ENCODE measurements at regions not wholly inside any gene's neighbourhood (a gene's known extent, or its start where the extent isn't known, plus 50 kb on each side); places are given as distances from the start of the nearest gene placed in this dataset.

GRCh38 chr11:87491381-87491780, 453.6 kb downstream of the TMEM135 start:
- Histone ChIP-seq H3K4me2 (ENCODE audit: extremely low read depth, insufficient read depth, low read length) (no peak overlapping the region), H3K36me3 (ENCODE audit: control insufficient read depth, insufficient read depth, low read length) (no peaks in the 10 kb centered on the region), H3K4me3 (replicated peaks in 1 of 4; ENCODE audit: control extremely low read depth in 1 of 4, insufficient read depth in 1 of 4, low read depth in 3 of 4, low read length in 4 of 4) (no peak overlapping the region), H3K27ac (ENCODE audit: insufficient read depth, low read length) (no peak overlapping the region), H3K9me3 (ENCODE audit: control insufficient read depth, insufficient read depth, low read depth, low read length) (no peaks in the 10 kb centered on the region), H3K4me1 (ENCODE audit: control insufficient read depth, extremely low read depth, insufficient read depth, low read length) (no peaks in the 10 kb centered on the region), H3K79me2 (ENCODE audit: control insufficient read depth, insufficient read depth, low read length) (no peaks in the 10 kb centered on the region), H4K20me1 (ENCODE audit: control insufficient read depth, extremely low read depth, insufficient read depth, low read length) (no peaks in the 10 kb centered on the region), H3K9ac (ENCODE audit: insufficient read depth, low read length) (no peak overlapping the region), H2AFZ (ENCODE audit: low read length) (no peak overlapping the region), H3K27me3 (ENCODE audit: control insufficient read depth, insufficient read depth, low read length) (no peaks in the 10 kb centered on the region)
- DNase-seq (ENCODE audit: low read depth in 2 of 2) = no peak
- no peak for TF ChIP-seq EZH2 (IDR thresholded peaks at IDR 0.05; ENCODE audit: low read length, missing control alignments)
- TF ChIP-seq, protein P1, sequence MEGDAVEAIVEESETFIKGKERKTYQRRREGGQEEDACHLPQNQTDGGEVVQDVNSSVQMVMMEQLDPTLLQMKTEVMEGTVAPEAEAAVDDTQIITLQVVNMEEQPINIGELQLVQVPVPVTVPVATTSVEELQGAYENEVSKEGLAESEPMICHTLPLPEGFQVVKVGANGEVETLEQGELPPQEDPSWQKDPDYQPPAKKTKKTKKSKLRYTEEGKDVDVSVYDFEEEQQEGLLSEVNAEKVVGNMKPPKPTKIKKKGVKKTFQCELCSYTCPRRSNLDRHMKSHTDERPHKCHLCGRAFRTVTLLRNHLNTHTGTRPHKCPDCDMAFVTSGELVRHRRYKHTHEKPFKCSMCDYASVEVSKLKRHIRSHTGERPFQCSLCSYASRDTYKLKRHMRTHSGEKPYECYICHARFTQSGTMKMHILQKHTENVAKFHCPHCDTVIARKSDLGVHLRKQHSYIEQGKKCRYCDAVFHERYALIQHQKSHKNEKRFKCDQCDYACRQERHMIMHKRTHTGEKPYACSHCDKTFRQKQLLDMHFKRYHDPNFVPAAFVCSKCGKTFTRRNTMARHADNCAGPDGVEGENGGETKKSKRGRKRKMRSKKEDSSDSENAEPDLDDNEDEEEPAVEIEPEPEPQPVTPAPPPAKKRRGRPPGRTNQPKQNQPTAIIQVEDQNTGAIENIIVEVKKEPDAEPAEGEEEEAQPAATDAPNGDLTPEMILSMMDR (conservative IDR thresholded peaks at IDR 0.05 in 1 of 2, IDR thresholded peaks at IDR 0.05 in 1 of 2; ENCODE audit: low read depth in 1 of 2, low read length in 2 of 2) = no peak

DNA sequence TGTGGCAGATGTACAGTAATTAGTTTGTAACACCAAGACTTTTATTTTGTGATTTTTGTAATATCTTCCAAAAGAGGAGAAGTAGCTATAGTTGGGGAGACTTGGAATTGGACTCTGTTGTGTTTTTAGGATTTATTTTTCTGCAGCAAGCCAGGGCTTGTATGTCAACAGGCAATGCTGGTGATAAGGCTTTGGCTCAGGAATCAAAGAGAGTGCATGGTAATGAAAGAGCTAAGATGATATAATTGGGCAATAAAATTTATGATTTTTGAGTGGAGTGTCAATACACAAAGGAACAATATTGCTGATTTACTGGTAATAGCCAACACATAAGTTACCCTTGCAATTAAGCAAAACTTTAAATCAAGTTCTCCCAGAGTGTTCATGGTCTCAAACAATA, 452.9 kb downstream of the TMEM135 start:
- no peak overlapping the region for H3K9ac ChIP-seq (ENCODE audit: insufficient read depth, low read length)
- no peak overlapping the region for H3K4me3 ChIP-seq (replicated peaks in 1 of 4; ENCODE audit: control extremely low read depth in 1 of 4, insufficient read depth in 1 of 4, low read depth in 3 of 4, low read length in 4 of 4)
- no peaks in the 10 kb centered on the region for H4K20me1 ChIP-seq (ENCODE audit: control insufficient read depth, extremely low read depth, insufficient read depth, low read length)
- no peak overlapping the region for H3K27ac ChIP-seq (ENCODE audit: insufficient read depth, low read length)
- H3K36me3 ChIP-seq (ENCODE audit: control insufficient read depth, insufficient read depth, low read length) = no peaks in the 10 kb centered on the region
- H3K79me2 ChIP-seq (ENCODE audit: control insufficient read depth, insufficient read depth, low read length) = no peaks in the 10 kb centered on the region
- H3K4me1 ChIP-seq (ENCODE audit: control insufficient read depth, extremely low read depth, insufficient read depth, low read length) = no peaks in the 10 kb centered on the region
- H3K4me2 ChIP-seq (ENCODE audit: extremely low read depth, insufficient read depth, low read length) = no peak overlapping the region
- H3K9me3 ChIP-seq (ENCODE audit: control insufficient read depth, insufficient read depth, low read depth, low read length) = no peaks in the 10 kb centered on the region
- H2AFZ ChIP-seq (ENCODE audit: low read length) = no peak overlapping the region
- no peaks in the 10 kb centered on the region for H3K27me3 ChIP-seq (ENCODE audit: control insufficient read depth, insufficient read depth, low read length)
- TF ChIP-seq EZH2 (IDR thresholded peaks at IDR 0.05; ENCODE audit: low read length, missing control alignments) = no peak
- TF ChIP-seq, protein P1 (conservative IDR thresholded peaks at IDR 0.05 in 1 of 2, IDR thresholded peaks at IDR 0.05 in 1 of 2; ENCODE audit: low read depth in 1 of 2, low read length in 2 of 2) = no peak
- DNase-seq (ENCODE audit: low read depth in 2 of 2) = no peak

DNA sequence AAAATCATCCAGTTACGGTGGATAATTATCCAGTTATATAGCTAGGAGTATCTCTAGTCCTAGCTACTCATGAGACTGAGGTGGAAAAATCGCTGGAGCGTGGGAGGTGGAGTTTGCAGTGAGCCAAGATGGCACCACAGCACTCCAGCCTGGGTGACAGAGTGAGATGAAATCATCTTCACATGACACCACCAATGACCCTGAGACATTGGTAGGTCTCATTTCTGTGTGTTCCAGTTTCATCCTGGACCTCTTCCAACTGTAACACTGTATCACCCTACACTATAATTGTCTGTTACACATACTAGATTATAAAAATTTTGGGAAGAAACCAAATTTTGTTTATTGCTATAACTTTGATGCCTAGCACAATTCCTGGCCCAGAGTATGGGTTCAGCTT, 446.8 kb downstream of the TMEM135 start:
- no peaks in the 10 kb centered on the region for H3K36me3 ChIP-seq (ENCODE audit: control insufficient read depth, insufficient read depth, low read length)
- H3K9me3 ChIP-seq (ENCODE audit: control insufficient read depth, insufficient read depth, low read depth, low read length) = no peaks in the 10 kb centered on the region
- no peak overlapping the region for H2AFZ ChIP-seq (ENCODE audit: low read length)
- H3K27ac ChIP-seq (ENCODE audit: insufficient read depth, low read length) = no peak overlapping the region
- no peak for DNase-seq (ENCODE audit: low read depth in 2 of 2)
- H3K9ac ChIP-seq (ENCODE audit: insufficient read depth, low read length) = no peak overlapping the region
- no peak overlapping the region for H3K4me2 ChIP-seq (ENCODE audit: extremely low read depth, insufficient read depth, low read length)
- TF ChIP-seq, protein P1 (conservative IDR thresholded peaks at IDR 0.05 in 1 of 2, IDR thresholded peaks at IDR 0.05 in 1 of 2; ENCODE audit: low read depth in 1 of 2, low read length in 2 of 2) = no peak
- TF ChIP-seq EZH2 (IDR thresholded peaks at IDR 0.05; ENCODE audit: low read length, missing control alignments) = no peak
- H4K20me1 ChIP-seq (ENCODE audit: control insufficient read depth, extremely low read depth, insufficient read depth, low read length) = no peaks in the 10 kb centered on the region
- no peaks in the 10 kb centered on the region for H3K4me1 ChIP-seq (ENCODE audit: control insufficient read depth, extremely low read depth, insufficient read depth, low read length)
- no peaks in the 10 kb centered on the region for H3K27me3 ChIP-seq (ENCODE audit: control insufficient read depth, insufficient read depth, low read length)
- H3K4me3 ChIP-seq (replicated peaks in 1 of 4; ENCODE audit: control extremely low read depth in 1 of 4, insufficient read depth in 1 of 4, low read depth in 3 of 4, low read length in 4 of 4) = no peak overlapping the region
- no peaks in the 10 kb centered on the region for H3K79me2 ChIP-seq (ENCODE audit: control insufficient read depth, insufficient read depth, low read length)
